DOHH2 (cell line): ENCODE measurements at regions not wholly inside any gene's neighbourhood (a gene's known extent, or its start where the extent isn't known, plus 50 kb on each side); places are given as distances from the start of the nearest gene placed in this dataset.

Experiments
- EZH2phosphoT487 ChIP-seq: fragments of 200-600 bp; sonication (generic); IDR thresholded peaks from 2 replicates; pipeline ENCODE4 v1.6.1; 2017; ENCODE audit warnings: borderline replicate concordance, mild to moderate bottlenecking, antibody characterized with exemption, low read length, moderate library complexity, mixed read lengths
- TF ChIP-seq, protein P1 (sequence below): fragments of 200-600 bp; sonication (generic); IDR thresholded peaks from one replicate; pipeline ENCODE4 v1.5.1; 2014; ENCODE audit warnings: antibody characterized with exemption, mild to moderate bottlenecking, low read depth, low read length; ENCODE audit not compliant: poor library complexity, severe bottlenecking

DNA sequence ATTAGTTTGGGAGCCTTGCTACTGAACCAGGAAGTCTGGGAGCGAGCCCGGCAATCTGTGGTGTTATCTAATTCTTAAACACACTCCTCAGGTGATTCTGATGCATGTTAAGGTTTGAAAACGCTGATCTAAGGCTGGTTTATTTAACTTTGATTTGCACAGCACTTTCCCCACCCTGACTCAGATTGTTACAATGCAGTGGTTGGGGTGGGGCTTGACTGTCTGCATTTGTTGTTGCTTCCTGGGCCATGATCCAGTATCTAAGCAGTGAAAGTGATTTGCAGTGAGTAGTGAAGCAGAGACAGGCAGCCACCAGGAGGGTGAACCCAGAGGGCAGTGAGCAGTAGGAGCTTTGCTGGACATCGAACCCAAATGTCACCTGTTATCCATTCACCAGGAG lies 81.6 kb upstream of the ARGLU1 start:
- TF ChIP-seq, protein P1, sequence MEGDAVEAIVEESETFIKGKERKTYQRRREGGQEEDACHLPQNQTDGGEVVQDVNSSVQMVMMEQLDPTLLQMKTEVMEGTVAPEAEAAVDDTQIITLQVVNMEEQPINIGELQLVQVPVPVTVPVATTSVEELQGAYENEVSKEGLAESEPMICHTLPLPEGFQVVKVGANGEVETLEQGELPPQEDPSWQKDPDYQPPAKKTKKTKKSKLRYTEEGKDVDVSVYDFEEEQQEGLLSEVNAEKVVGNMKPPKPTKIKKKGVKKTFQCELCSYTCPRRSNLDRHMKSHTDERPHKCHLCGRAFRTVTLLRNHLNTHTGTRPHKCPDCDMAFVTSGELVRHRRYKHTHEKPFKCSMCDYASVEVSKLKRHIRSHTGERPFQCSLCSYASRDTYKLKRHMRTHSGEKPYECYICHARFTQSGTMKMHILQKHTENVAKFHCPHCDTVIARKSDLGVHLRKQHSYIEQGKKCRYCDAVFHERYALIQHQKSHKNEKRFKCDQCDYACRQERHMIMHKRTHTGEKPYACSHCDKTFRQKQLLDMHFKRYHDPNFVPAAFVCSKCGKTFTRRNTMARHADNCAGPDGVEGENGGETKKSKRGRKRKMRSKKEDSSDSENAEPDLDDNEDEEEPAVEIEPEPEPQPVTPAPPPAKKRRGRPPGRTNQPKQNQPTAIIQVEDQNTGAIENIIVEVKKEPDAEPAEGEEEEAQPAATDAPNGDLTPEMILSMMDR, result no peak
- no peak for TF ChIP-seq EZH2phosphoT487
